ENCODE measurements at regions not wholly inside any gene's neighbourhood (a gene's known extent, or its start where the extent isn't known, plus 50 kb on each side); places are given as distances from the start of the nearest gene placed in this dataset.

GRCh38 chr9:134223091-134223490 is 58.7 kb upstream of the RNU6ATAC start:
- TF ChIP-seq CTCF (IDR thresholded peaks at IDR 0.05; ENCODE audit: insufficient read depth, low read depth, low read length, missing control alignments): no peak
- no peak for DNase-seq (ENCODE audit: low read depth)
- no peak overlapping the region for H3K4me3 ChIP-seq (ENCODE audit: low read depth, low read length)

GRCh38 chr9:134223591-134224122 is 59.3 kb upstream of the RNU6ATAC start:
- no peak for DNase-seq (ENCODE audit: low read depth)
- H3K4me3 ChIP-seq (ENCODE audit: low read depth, low read length): no peak overlapping the region
- no peak for TF ChIP-seq CTCF (IDR thresholded peaks at IDR 0.05; ENCODE audit: insufficient read depth, low read depth, low read length, missing control alignments)

GRCh38 chr9:134224127-134224526 is 59.8 kb upstream of the RNU6ATAC start:
- TF ChIP-seq CTCF (IDR thresholded peaks at IDR 0.05; ENCODE audit: insufficient read depth, low read depth, low read length, missing control alignments): no peak
- DNase-seq (ENCODE audit: low read depth): no peak
- H3K4me3 ChIP-seq (ENCODE audit: low read depth, low read length): no peak overlapping the region

GRCh38 chr9:134224567-134225093 is 60.3 kb upstream of the RNU6ATAC start:
- DNase-seq (ENCODE audit: low read depth): no peak
- no peak for TF ChIP-seq CTCF (IDR thresholded peaks at IDR 0.05; ENCODE audit: insufficient read depth, low read depth, low read length, missing control alignments)
- no peak overlapping the region for H3K4me3 ChIP-seq (ENCODE audit: low read depth, low read length)

GRCh38 chr9:134225186-134225585 is 60.8 kb upstream of the RNU6ATAC start:
- H3K4me3 ChIP-seq (ENCODE audit: low read depth, low read length): no peak overlapping the region
- no peak for DNase-seq (ENCODE audit: low read depth)
- no peak for TF ChIP-seq CTCF (IDR thresholded peaks at IDR 0.05; ENCODE audit: insufficient read depth, low read depth, low read length, missing control alignments)

- no peak for TF ChIP-seq CTCF (IDR thresholded peaks at IDR 0.05; ENCODE audit: insufficient read depth, low read depth, low read length, missing control alignments)
- DNase-seq (ENCODE audit: low read depth): no peak
- H3K4me3 ChIP-seq (ENCODE audit: low read depth, low read length): no peak overlapping the region
Measured at GRCh38 chr9:134225816-134226215, 61.5 kb upstream of the RNU6ATAC start.

Data from GM12865 (cell line).